Neuronal stem cell (in vitro differentiated cells): ENCODE measurements at regions not wholly inside any gene's neighbourhood (a gene's known extent, or its start where the extent isn't known, plus 50 kb on each side); places are given as distances from the start of the nearest gene placed in this dataset.

ENCODE experiments used
- DNase-seq: peaks from one replicate; pipeline ENCODE4 v3.0.0-alpha.2; 2013; ENCODE audit warnings: low spot score
- H2AFZ ChIP-seq: one replicate; pipeline ENCODE4 v1.6.1; 2013; ENCODE audit warnings: mild to moderate bottlenecking, low read length, inconsistent platforms
- H2AK5ac ChIP-seq: 2 replicates; pipeline ENCODE4 v1.6.1; 2013; ENCODE audit warnings: low read depth, mild to moderate bottlenecking, inconsistent platforms, low read length, moderate library complexity, mixed read lengths
- H2BK120ac ChIP-seq: 2 replicates; pipeline ENCODE4 v1.6.1; 2013; ENCODE audit warnings: low read depth, mild to moderate bottlenecking, inconsistent platforms, low read length, moderate library complexity, mixed read lengths
- H2BK12ac ChIP-seq: one replicate; pipeline ENCODE4 v1.6.1; 2013; ENCODE audit warnings: low read length, inconsistent platforms
- H2BK15ac ChIP-seq: 2 replicates; pipeline ENCODE4 v1.6.1; 2013; ENCODE audit warnings: mild to moderate bottlenecking, low read length, inconsistent platforms, mixed read lengths
- H2BK5ac ChIP-seq: one replicate; pipeline ENCODE4 v1.6.1; 2013; ENCODE audit warnings: inconsistent platforms, mild to moderate bottlenecking, low read length, moderate library complexity
- H3K14ac ChIP-seq: one replicate; pipeline ENCODE4 v1.6.1; 2013; ENCODE audit warnings: low read length, inconsistent platforms
- H3K18ac ChIP-seq: 2 replicates; pipeline ENCODE4 v1.6.1; 2013; ENCODE audit warnings: low read length, inconsistent platforms
- H3K23ac ChIP-seq: 2 replicates; pipeline ENCODE4 v1.6.1; 2013; ENCODE audit warnings: low read depth, mild to moderate bottlenecking, mixed read lengths, low read length, inconsistent platforms; ENCODE audit not compliant: poor library complexity
- H3K27ac ChIP-seq: replicated peaks from 3 replicates; pipeline ENCODE4 v1.5.1; 2013; ENCODE audit warnings: low read length, inconsistent platforms
- H3K27me3 ChIP-seq, 3 experiments: 2 replicates each; pipeline ENCODE4 v1.6.1; 2013; ENCODE audit warnings: low read length in 3 of 3, mild to moderate bottlenecking in 2 of 3, inconsistent platforms in 1 of 3, low read depth in 1 of 3, mixed read lengths in 1 of 3, moderate library complexity in 1 of 3; ENCODE audit not compliant: control insufficient read depth in 3 of 3, insufficient read depth in 3 of 3
- H3K36me3 ChIP-seq, 2 donors: replicated peaks in 1 of 2; 2 replicates each; pipeline ENCODE4 v1.6.1; 2013; ENCODE audit warnings: low read length in 2 of 2; ENCODE audit not compliant: control insufficient read depth in 2 of 2, insufficient read depth in 2 of 2
- H3K4ac ChIP-seq: 2 replicates; pipeline ENCODE4 v1.6.1; 2013; ENCODE audit warnings: inconsistent platforms, mild to moderate bottlenecking, low read length, moderate library complexity
- H3K4me1 ChIP-seq, 2 donors: 1 replicate in 1 of 2; 2 replicates in 1 of 2; pipeline ENCODE4 v1.6.1; 2013; ENCODE audit warnings: low read length in 2 of 2, low read depth in 1 of 2; ENCODE audit not compliant: control insufficient read depth in 2 of 2, insufficient read depth in 1 of 2
- H3K4me2 ChIP-seq: one replicate; pipeline ENCODE4 v1.6.1; 2013; ENCODE audit warnings: mild to moderate bottlenecking, low read length, inconsistent platforms; ENCODE audit not compliant: insufficient read depth, poor library complexity, severe bottlenecking
- H3K4me3 ChIP-seq, 2 donors: 2 replicates each; pipeline ENCODE4 v1.5.1; 2013; ENCODE audit warnings: low read length in 2 of 2, mild to moderate bottlenecking in 2 of 2, inconsistent platforms in 1 of 2, moderate library complexity in 1 of 2
- H3K79me1 ChIP-seq: one replicate; pipeline ENCODE4 v1.6.1; 2013; ENCODE audit warnings: low read depth, mild to moderate bottlenecking, inconsistent platforms, low read length, moderate library complexity
- H3K9ac ChIP-seq: one replicate; pipeline ENCODE4 v1.6.1; 2013; ENCODE audit warnings: mild to moderate bottlenecking, low read depth, low read length, inconsistent platforms; ENCODE audit not compliant: poor library complexity
- H3K9me3 ChIP-seq, 2 donors: replicated peaks in 1 of 2; 2 replicates each; pipeline versions ENCODE3 to v1.6.1; 2013; ENCODE audit warnings: low read length in 2 of 2, mild to moderate bottlenecking in 2 of 2, inconsistent platforms in 1 of 2, low read depth in 1 of 2, mixed read lengths in 1 of 2, moderate library complexity in 1 of 2; ENCODE audit not compliant: control insufficient read depth in 2 of 2, insufficient read depth in 1 of 2
- H4K8ac ChIP-seq: one replicate; pipeline ENCODE4 v1.6.1; 2013; ENCODE audit warnings: low read depth, mild to moderate bottlenecking, inconsistent platforms, low read length, moderate library complexity
- H4K91ac ChIP-seq: one replicate; pipeline ENCODE4 v1.6.1; 2013; ENCODE audit warnings: low read length, low read depth, mild to moderate bottlenecking, inconsistent platforms; ENCODE audit not compliant: poor library complexity
- WGBS, 2 donors: extraction: QIAGEN DNeasy Blood & Tissue Kit; methylation state at CpG; one replicate each; pipeline ENCODE4 v1.1.7; 2013; ENCODE audit warnings: missing lambda C conversion rate in 2 of 2, mixed read lengths in 1 of 2; ENCODE audit not compliant: insufficient read length in 2 of 2, insufficient replicate concordance in 1 of 2; ENCODE audit errors: extremely low coverage in 2 of 2; 5-methylcytosine and 5-hydroxymethylcytosine counted together

DNA sequence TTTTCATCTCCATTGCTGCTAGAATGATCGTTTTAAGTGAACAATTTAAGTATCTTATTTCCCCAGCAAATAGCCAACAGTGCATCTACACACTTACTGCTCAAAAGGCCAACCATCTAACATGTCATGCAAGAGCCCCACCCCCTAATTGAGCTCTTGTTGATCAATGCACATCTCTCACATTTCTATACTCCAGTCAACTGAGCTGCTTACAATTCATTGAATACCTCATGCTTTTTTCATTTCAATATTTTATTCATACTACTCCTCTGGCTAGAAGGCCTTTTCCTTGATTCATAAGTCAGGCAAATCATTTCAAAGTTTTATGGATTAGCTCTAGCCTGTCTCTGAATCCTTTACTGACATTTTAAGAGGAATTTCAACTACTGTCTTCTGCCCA, 79.0 kb upstream of the WDR17 start:
- H2BK15ac ChIP-seq = no peak overlapping the region
- no peak overlapping the region for H2BK5ac ChIP-seq
- H3K18ac ChIP-seq = no peak overlapping the region
- no peak overlapping the region for H3K23ac ChIP-seq
- no CpG with 5 or more reads among the region's 1 CpG for WGBS, 2 donors
- no peak overlapping the region for H3K4me3 ChIP-seq
- no peak overlapping the region for H3K4ac ChIP-seq
- no peak overlapping the region for H3K27ac ChIP-seq
- H4K91ac ChIP-seq = no peak overlapping the region
- H2BK120ac ChIP-seq = no peak overlapping the region
- no peak overlapping the region for H4K8ac ChIP-seq
- H3K14ac ChIP-seq = no peak overlapping the region
- H2AK5ac ChIP-seq = no peak overlapping the region
- peaks cover 0 to 11% of the 10 kb centered on the region in 2 donors for H3K9me3 ChIP-seq
- no peaks in the 10 kb centered on the region for H3K36me3 ChIP-seq
- H3K4me2 ChIP-seq = no peak overlapping the region
- no peak for DNase-seq
- H3K9ac ChIP-seq = no peak overlapping the region
- no peaks in the 10 kb centered on the region for H3K27me3 ChIP-seq
- H3K4me1 ChIP-seq = peaks cover 0 to 7% of the 10 kb centered on the region in 2 donors
- H2BK12ac ChIP-seq = no peak overlapping the region
- no peak overlapping the region for H2AFZ ChIP-seq
- no peaks in the 10 kb centered on the region for H3K79me1 ChIP-seq

DNA sequence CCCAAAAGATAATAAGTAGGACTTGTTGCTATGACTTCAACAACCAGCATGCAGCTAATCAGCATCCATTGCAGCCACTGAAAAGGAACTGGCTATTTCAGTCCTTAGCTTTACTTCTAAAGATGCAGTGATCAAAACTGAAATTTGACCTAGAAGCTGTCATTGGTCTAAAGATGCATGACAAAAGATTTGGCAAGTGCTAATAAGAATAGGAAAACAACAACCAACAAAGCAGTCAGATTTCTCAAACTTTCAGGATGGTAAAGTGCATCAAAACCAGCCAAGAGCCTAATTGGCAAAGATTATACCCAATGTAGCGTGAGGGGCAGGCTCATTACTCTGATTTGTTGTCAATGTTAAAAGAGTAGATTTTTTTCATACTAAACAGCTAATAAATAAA, 77.1 kb upstream of the WDR17 start:
- no peak overlapping the region for H4K8ac ChIP-seq
- H3K14ac ChIP-seq = no peak overlapping the region
- no peak overlapping the region for H2BK15ac ChIP-seq
- no peak overlapping the region for H2AK5ac ChIP-seq
- H3K18ac ChIP-seq = no peak overlapping the region
- H3K36me3 ChIP-seq = no peaks in the 10 kb centered on the region
- H2BK12ac ChIP-seq = no peak overlapping the region
- no peak overlapping the region for H3K4ac ChIP-seq
- no peak overlapping the region for H3K4me3 ChIP-seq
- no peak overlapping the region for H3K9ac ChIP-seq
- H3K9me3 ChIP-seq = peaks cover 0 to 11% of the 10 kb centered on the region in 2 donors
- no peaks in the 10 kb centered on the region for H3K79me1 ChIP-seq
- no peak overlapping the region for H3K4me2 ChIP-seq
- no CpG with 5 or more reads among the region's 1 CpG for WGBS, 2 donors
- H2BK5ac ChIP-seq = no peak overlapping the region
- no peak overlapping the region for H3K23ac ChIP-seq
- H3K27ac ChIP-seq = no peak overlapping the region
- H3K27me3 ChIP-seq = no peaks in the 10 kb centered on the region
- H2AFZ ChIP-seq = no peak overlapping the region
- no peak overlapping the region for H4K91ac ChIP-seq
- H3K4me1 ChIP-seq = peaks cover 0 to 7% of the 10 kb centered on the region in 2 donors
- DNase-seq = no peak
- no peak overlapping the region for H2BK120ac ChIP-seq

DNA sequence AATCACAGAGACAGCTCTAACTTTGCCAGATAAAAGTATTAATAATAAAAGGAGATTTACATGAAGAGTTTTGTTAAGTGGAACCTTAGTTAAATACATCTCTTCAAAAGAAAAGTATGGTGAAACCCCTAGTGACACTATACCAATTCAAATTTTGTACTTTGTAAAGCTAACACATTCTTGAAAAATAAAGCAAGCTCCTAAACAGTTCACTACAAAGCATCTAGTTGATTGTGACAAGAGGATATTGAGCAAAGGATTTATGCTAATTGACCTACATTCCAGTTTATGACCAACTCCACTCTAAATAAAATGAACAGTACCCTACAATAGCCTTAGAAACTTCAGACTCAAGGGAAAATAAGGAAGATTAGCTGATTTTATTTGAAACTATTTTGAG, 69.4 kb upstream of the WDR17 start:
- H3K36me3 ChIP-seq = peaks cover 0 to 7% of the 10 kb centered on the region in 2 donors
- no peak overlapping the region for H2AK5ac ChIP-seq
- H4K91ac ChIP-seq = no peak overlapping the region
- H2BK5ac ChIP-seq = no peak overlapping the region
- no peak overlapping the region for H3K4me3 ChIP-seq
- H3K9me3 ChIP-seq = peaks cover 0 to 10% of the 10 kb centered on the region in 2 donors
- no peak overlapping the region for H2BK15ac ChIP-seq
- H3K23ac ChIP-seq = no peak overlapping the region
- H3K27me3 ChIP-seq = no peaks in the 10 kb centered on the region
- no peak overlapping the region for H4K8ac ChIP-seq
- H3K79me1 ChIP-seq = no peaks in the 10 kb centered on the region
- H2BK12ac ChIP-seq = no peak overlapping the region
- H3K4me1 ChIP-seq = peaks cover 0 to 28% of the 10 kb centered on the region in 2 donors
- H3K4ac ChIP-seq = no peak overlapping the region
- no peak for DNase-seq
- no peak overlapping the region for H3K27ac ChIP-seq
- no peak overlapping the region for H2AFZ ChIP-seq
- no peak overlapping the region for H3K18ac ChIP-seq
- no peak overlapping the region for H3K14ac ChIP-seq
- no peak overlapping the region for H3K4me2 ChIP-seq
- no peak overlapping the region for H2BK120ac ChIP-seq
- no peak overlapping the region for H3K9ac ChIP-seq

DNA sequence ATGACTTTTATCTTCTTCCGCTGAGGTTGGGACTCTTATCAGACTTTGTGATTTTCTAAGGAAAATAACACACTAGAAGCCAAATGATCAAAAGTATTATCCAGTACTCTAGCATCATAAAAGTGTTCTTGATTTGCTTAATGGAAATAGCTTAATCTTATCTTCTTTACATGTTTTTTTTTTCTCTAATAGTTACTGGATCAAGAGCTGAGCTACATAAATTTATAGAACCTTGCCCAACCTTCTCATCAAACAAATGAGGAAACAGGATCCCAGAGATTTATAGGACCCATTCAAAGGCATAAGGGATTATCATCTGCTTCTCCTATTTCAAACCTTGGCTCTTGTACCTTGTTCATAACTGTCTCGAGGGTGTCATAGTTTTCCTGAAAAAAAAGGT, 68.3 kb upstream of the WDR17 start:
- Histone ChIP-seq H3K14ac (no peak overlapping the region), H2BK15ac (no peak overlapping the region), H3K4me2 (no peak overlapping the region), H3K18ac (no peak overlapping the region), H4K8ac (no peak overlapping the region), H3K27me3 (peaks cover 0 to 1% (median 0%) of the 10 kb centered on the region in 3 experiments), H3K36me3 (peaks cover 0 to 7% of the 10 kb centered on the region in 2 donors), H4K91ac (no peak overlapping the region), H2AFZ (no peak overlapping the region), H3K79me1 (no peaks in the 10 kb centered on the region), H3K4me1 (peaks cover 0 to 28% of the 10 kb centered on the region in 2 donors), H3K4ac (no peak overlapping the region), H3K23ac (no peak overlapping the region), H3K9ac (no peak overlapping the region), H2BK12ac (no peak overlapping the region), H2BK5ac (no peak overlapping the region), H3K9me3 (peaks cover 0 to 10% of the 10 kb centered on the region in 2 donors), H3K4me3 (no peak overlapping the region), H3K27ac (no peak overlapping the region), H2AK5ac (no peak overlapping the region), H2BK120ac (no peak overlapping the region)
- DNase-seq = no peak
- no CpG with 5 or more reads among the region's 2 CpGs for WGBS, 2 donors
